ENCODE measurements at regions not wholly inside any gene's neighbourhood (a gene's known extent, or its start where the extent isn't known, plus 50 kb on each side); places are given as distances from the start of the nearest gene placed in this dataset.
"Not testable (repeated sequence)": the region's sequence is repeated elsewhere in the genome, so short reads cannot be mapped to it uniquely, and the experiment has no call there.

DNA sequence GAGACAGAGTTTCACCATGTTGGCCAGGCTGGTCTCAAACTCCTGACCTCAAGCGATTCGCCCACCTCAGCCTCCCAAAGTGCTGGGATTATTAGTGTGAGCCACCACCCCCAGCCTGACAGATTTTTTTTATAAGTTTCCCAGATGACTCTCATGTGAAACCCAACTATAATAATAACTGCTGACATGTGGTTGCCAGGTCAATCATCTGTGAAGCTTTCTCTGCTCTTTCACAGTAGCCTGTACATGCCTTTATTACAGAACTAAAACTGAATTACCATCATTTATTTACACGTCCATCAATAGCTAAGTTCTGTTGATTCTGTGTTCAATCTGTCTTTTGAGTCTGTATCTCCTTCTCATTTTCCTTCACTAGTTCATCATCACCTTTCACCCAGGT, 218.5 kb downstream of the RPS29 start:
- DNase-seq (ENCODE audit: low read depth), result no peak

DNA sequence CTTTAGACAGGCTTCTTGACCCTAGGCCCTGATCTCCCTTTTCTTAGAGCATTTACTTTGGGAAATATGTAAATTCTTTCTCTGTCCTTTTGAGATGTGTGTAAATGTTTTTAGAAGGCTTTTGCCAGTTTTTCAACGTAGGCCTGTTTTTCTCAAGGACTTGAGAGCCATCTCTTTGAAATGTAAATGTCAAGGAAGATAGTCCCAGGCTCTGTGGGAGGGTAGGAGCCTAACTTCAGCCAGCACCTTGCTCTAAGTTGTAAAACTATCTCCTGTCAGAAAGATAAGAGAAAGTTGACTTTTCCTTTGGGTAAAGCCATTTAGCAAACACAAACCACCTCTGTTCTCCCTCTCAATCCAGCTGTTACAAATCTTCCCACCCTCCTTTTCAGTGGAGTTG, 219.8 kb downstream of the RPS29 start:
- DNase-seq (ENCODE audit: low read depth), result no peak

DNA sequence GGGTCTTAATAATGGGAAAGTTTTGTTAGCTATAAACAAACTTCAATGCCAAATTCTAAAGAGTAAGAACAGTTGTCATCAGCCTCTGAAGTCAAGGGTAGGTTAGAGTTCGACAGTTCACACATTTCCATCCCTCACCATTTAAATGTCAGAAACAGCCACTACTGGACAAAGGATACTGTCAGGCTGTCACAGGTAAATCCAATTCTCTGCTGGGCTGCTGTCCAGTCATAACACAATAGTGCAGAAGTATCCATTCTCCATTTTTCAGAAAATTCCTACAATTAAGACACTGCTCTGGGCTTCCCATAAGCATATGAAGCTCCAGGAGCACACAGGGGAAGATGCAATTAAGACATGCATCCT, 221.4 kb downstream of the RPS29 start:
- no peak for DNase-seq (ENCODE audit: low read depth)

DNA sequence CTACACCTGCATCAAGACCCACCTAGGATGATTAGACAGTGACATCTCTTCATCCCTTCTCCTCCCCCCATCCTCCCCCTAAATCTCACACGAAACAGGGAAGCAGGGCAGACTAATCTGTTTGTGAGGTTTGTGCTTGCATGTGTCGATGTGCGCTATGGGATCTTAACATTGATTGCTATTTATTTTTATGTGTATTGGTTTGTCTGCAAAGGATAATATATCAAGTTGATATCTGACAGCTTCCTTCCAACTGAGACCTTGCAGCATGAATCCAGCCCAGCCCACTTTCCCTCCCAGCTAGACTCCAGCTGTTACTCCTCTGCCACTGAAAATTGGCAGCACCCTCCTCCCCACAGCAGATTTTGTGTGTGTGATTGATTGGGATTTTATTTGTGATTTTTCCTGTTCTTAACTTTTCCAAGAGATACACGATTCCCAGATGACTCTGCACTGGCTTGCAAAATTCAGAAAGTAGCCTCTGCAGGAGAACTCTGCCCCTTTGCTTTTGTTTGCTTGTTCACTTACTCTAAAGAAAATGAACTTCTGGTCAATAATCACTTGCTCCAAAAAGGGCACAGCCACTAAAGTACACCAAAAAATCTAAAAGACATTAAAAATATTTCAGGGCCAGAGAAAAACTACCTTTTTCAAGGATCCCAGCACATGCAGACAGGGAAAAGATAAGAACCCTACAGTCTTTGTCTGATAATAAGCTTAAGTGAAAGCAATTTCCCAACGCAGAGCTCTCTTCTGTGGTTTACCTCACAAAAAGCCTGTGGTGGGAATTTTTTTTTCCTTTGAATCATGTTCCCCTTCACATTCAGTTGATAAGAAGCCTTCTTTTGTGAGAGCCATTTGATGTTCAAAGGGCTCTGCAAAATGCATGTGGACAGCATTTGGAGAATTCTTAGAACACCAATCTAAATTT, 222.1 kb downstream of the RPS29 start:
- no peak for DNase-seq (ENCODE audit: low read depth)

DNA sequence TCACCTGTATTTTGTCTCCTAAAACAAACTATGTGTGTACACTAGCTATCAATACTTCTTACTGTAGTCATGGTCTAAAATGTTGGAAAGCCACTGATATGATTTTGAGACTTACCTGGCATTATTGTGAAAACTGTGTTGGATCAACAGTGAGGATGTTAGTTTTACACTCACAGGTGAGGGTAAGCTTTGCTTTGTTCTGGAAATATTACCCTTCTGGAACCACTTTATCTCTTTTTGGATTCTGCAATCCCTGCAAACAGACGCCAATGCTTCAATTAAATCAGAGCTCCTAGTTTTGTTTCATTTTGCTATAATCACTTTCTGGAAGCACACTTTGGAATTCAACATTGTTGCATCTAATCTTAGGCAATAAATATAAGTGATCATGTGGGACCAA, 223.3 kb downstream of the RPS29 start:
- no peak for DNase-seq (ENCODE audit: low read depth)

DNA sequence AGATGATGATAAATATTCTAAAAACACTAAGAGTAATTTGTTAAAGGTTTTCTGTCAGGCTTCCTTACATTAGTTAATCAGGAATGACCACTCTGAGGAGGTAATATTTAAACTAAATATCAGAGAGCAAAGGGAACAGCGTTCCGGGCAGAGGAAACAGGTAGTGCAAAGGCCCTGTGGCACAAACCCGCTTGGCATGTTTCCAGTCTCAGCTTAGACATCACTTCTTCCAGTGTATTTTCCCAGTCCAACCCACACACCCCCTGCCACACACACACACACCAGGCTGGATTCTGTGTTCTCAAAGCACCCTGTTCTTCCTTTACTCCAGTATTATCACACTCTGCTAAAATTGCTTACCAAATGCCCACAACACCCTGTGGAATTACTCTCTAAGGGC, 247.1 kb downstream of the RPS29 start:
- no peak for DNase-seq (ENCODE audit: low read depth)

DNA sequence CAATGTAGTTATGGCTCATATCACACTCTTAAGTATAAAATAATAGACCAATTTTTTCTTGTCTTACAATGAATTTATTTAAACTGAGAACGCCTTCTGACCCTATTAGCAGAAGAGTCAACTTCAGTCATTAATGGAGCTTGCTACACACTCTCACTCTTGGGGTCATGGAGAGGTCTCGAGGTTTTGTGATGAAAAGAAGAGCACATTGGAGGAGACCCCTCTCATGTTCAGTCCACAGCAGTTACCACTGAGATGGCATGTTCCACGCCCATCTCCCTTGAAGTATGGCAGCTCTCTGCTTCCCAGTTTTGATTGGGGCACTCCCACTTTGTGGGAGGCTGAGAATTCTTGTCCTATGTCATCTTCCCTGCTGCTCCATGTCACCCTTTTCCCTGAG, 266.4 kb downstream of the RPS29 start:
- DNase-seq (ENCODE audit: low read depth), result no peak

DNA sequence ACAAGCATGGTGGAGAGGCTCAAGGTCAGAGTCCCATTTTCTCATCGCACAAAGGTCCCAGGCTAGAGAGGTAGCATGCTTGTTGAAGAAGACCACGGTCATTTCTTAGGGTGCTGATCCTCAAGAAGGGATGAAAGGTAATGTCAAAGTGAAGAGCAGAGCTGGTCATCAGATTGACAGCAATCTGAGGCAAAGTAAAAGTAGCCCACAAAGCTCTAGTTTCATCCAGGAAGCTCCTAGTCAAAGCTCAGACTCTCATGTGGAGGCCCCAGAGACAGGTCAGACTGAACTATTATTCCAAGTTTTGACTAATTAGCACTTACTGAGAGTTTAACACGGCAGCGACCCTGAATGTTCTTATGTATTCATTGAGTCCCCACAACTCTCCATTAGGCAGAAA, 270.6 kb downstream of the RPS29 start:
- no peak for DNase-seq (ENCODE audit: low read depth)

DNA sequence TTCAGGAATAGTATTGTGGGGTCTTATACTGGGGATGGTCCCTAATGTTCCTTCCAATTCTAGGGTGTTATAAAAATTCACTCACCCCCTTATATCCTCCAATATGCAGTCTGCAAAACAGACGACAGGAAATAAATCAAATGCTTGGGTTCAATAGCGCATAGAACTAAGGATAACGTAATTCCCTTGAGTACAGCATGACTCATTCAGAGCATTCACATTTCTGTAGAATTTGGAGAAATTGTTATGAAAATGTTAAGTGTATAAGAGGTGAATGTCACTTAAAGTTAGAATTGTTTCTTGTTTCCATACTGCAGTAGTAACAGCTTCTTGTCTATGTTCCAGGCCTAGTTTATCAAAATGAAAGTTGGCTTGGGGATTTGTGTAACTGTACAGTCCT, 271.4 kb downstream of the RPS29 start:
- no peak for DNase-seq (ENCODE audit: low read depth)

DNA sequence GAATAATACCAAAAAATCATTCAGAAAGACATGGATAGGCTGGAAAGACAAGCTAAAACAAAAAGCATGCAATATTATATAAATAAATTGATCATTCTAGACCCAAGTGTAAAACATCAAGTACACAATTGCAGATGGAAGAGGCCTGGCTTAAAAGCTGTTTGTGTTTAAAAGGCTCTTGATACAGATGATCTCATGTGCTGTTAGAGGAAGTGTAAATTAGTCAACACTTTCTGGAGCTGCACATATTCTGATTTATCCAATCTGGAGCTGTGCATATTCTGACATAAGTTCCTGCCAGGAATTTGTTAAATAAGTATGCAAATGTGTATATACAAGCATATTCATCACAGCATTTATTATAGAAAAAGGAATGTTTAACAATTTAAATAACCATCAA, 273.1 kb downstream of the RPS29 start:
- no peak for DNase-seq (ENCODE audit: low read depth)

DNA sequence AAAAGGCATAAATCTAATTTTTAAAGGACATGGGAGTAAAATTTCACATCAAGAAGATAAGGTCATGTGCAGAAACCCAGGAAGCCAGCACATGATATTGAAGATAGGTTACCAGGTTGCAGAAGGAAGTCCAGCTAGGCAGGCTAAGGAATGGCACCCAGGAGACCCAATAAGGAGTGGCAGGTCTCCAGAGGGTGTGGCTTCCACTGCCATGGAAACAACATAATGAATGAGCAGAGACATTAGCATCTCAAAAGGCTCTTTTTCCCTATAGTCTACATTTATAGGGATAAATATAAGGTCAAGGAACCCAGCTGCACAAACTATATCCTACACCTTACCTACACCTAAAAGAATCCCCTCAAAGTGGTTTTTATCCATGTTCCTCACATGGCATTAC, 275.9 kb downstream of the RPS29 start:
- no peak for DNase-seq (ENCODE audit: low read depth)

DNA sequence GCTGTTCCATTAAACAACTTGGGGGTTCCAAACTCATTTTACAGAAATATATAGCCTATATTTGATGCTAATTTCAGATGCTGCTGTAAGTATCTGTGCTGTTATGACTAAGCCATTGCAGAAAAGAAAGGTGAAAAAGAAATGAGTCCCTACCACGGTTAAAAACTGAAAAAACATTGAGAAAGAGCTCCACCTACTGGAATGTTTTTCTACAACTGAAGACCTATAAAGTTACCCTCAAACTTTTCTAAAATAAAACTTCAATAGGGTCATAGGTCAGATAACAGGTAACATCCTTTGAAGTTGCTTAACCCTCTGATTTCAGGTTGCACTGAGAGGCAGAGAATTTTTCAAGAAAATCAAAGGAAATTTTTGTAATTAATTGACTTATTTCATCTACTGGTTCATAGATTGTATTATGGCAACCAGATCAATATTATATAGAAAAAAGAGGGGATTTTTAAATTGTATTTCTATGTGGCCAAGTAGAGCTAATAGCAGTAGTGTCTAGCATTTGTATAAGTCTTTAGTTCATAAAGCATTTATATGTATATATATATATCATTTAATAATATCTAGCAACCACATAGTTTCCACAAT, 279.9 kb downstream of the RPS29 start:
- DNase-seq (ENCODE audit: low read depth), result no peak

DNA sequence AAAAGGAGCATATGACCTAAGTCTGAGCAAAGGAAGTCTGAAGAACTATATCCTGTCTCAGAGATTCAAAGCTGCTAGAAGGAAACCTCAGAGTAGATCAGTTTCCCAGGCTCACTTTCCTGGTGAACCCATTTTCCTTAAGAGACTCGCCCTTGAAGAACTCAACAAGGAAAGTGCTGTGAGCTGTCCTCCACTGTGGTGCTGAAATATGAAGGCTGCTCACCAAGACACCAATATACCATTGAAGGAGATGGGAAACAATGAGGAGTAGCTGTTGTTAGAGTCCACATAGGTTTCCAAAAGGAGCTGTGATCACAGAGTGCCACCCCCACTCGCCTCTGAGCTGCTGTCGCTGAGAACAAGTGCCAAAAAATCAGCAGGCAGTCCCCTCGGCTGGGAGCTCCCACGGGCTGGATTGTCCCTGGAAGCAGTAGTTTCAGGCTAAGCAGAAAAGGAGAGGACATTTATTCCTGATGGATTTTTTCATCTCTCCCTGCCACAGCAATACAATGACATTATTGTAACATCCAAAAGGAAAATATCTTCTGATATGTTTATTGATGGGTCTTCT, 282.1 kb downstream of the RPS29 start:
- no peak for DNase-seq (ENCODE audit: low read depth)

DNA sequence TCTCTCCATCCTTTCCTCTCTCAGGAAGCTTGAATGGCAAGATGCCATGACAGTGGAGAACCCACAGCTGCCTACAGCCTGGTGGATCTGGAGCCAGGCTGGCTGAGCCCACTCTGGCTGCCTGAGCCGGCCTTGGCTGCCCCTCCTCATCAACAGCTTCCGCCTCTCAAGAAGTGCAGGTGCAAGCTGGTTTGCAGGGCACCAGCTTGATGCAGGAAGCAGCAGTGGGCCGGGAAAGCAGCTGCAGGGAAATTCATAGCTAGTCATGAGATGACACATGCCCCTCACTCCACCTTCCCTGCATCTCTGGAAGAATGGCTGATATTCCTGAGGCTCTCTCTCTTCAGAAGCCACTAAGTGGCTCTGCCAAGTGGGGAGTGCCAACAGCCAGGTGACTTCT, 289.1 kb downstream of the RPS29 start:
- no peak for DNase-seq (ENCODE audit: low read depth)

DNA sequence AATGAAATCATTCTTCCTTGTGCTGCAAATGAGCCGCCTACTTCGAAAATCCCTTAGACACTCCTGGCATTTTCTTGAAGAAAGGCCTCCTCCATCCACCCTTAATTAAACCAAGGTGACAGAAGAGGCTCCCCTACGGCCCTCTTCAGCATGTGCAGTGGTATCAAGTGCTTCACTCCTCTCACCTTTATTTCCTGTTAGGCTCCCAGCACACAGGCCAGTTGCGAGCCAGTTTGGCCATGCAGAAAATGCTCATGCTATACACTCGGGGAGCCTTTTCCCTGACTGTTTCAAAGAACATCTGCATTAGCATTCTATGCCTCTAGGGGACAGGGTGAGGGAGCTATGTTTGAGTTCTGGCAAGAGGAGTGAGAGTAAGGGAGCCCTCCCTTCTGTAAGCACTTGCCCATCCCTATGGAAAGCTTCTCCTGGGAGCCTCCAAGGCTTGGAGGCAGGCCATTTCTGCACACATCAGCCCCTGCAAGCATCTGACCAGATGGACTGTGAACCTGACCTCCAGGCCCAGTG, 291.5 kb downstream of the RPS29 start:
- DNase-seq (ENCODE audit: low read depth), result no peak

DNA sequence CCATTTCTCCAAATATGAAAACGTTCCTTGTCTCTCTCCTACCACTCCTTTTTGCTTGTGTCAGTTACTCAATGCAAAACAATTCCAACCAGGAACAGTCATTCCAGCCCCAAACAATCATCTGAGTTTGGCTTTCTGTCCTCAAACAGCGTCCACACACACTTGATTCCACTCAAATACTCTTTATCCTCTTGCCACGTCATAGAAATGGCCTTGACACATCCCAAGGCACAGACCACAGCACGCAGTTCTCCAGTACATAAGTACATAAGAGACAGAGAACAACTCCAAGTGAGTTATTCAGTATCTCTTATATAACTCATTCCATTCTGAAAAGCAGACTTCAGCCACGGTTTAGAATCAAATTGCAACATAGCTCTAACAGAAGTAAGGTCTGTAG, 299.2 kb downstream of the RPS29 start:
- no peak for DNase-seq (ENCODE audit: low read depth)

DNA sequence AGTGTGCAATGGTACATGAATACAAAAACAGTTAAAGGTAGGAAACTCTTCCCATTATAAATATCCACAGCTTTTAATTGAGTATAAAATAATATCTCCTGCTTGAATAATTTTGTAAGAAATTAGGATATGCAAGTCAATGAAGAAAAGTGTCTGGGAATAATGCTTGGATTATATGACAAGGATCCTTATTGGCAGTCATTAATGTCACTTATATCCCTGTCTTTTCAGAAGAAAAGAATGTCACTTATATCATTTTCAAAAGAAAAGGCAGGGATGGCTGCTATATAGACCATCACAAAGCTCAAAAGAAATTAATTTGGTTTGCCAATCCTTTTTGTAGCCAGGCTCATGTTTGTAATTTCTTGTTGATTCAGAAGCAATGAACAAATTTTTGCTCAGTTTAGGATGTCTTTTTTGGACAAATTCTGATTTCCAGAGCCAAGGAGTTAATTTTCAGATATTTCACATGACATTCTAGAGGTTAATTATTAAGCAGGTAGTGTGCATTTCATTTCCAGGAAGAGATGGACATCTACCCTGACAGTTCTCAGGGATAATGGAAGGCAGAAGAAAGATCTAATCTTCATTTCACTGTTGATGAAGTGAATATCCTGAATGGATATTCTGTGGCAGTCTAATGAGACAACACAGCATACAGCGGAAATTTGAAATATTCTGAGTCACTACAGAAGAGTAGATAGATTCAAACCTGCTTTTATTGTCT, 299.8 kb downstream of the RPS29 start:
- DNase-seq (ENCODE audit: low read depth), result no peak

DNA sequence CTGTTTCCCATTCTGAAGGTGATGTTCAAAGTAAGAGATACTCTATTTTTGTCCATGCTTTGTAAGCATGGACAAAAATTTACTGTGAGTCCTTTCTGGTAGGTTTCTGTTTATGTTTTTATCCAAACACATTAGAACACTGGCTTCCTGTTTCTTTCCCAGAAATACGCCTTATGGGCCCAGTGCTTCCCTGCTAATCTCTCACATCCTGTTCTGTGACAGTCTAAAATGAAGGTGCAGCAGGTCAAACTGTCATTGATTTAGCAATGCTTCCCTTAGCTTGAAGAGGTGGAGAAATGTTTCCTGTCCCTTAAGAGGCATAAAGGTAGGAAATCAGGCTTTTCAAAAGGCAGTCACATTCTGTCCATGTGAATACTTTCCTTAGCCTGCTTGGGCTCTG, 305.6 kb downstream of the RPS29 start:
- DNase-seq (ENCODE audit: low read depth), result no peak

DNA sequence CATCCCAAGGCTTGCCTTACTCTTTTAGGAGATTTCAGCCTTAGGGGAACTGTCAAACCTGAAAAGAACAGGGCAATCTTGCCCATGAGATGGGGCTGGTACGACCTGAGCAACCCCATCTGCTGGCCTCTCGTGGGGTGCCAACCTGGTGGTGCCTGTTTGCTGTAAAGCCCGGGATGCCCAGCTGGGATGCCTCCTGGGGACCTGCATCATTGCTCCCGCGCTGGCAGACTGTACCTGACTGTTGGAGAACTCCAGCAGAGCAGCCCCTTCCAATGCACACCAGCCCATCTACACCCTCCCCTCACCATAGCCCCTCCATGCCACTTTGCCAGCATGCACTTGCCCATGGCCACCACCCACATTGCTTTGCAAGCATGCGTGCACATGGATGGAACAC, 335.7 kb downstream of the RPS29 start:
- no peak for DNase-seq (ENCODE audit: low read depth)

DNA sequence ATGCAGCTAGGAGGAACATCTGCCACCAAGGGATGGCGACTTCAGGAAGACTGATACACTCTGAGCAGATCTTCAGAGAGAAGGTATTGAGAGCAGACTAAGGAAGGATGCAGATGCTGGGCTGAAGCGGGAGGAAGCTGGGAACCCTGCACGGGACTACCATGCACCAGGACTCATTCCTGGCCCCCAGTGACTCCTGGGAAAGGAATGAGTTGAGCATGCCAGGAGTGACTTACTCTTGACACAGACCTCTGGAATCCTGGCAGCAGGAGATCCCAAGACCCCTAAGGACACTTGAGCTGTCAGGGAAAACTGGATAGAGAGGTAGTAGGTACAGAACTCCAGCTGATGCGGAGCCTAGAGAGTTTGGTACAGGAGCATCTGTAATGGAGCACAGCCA, 336.1 kb downstream of the RPS29 start:
- DNase-seq (ENCODE audit: low read depth), result no peak

DNA sequence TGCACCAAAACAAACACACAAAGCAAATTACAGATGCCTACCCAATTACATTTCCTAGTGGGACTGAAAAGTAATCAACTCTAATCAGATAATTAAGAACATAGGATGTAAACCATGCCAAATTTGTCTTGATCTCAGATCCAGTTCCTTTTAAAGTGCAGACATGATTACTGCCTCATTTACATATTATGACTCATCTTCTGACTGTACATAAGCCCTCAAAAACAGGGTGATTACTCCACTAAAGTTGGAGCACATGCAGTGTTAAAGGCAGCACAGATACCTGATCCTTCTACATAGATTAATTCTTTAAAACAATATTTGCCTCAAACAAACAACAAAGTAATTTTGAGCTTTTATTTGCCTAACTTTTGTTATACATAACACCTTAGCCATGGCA, 337.2 kb downstream of the RPS29 start:
- DNase-seq (ENCODE audit: low read depth), result no peak

DNA sequence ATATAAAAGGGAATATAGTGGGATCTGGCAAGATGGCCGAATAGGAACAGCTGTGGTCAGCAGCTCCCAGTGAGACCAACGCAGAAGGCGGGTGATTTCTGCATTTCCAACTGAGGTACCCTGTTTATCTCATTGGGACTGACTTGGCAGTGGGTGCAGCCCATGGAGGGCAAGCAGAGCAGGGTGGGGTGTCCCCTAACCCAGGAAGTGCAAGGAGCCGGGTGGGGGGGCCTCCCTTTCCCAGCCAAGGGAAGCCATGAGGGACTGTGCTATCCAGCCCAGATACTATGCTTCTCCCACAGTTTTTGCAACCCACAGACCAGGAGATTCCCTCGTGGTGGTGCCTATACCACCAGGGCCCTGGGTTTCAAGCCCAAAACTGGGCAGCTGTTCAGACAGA, 342.4 kb downstream of the RPS29 start:
- not testable (repeated sequence) for DNase-seq (ENCODE audit: low read depth)

DNA sequence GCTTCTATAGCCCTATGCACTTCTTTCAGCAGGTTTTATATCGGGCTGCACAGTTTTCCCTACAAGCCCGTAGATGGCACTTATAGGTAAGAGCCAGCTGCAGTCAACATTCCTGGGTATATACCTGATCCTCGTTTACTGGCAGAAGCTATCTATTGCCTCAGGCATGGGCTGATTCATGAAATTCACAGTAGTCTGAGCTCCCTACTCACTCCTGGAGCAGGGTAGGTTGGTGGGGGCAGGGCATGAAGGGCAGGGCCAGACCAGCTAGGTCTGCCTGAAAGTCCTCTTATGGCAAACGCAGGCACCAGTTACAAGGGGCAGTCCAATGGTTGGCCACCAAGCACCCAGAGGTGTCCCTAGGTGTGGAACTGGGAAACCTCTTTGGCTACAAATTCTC, 345.8 kb downstream of the RPS29 start:
- no peak for DNase-seq (ENCODE audit: low read depth)
